DOHH2 (cell line): ENCODE measurements at regions not wholly inside any gene's neighbourhood (a gene's known extent, or its start where the extent isn't known, plus 50 kb on each side); places are given as distances from the start of the nearest gene placed in this dataset.

Experiments
- H3F3A ChIP-seq: fragments of 200-600 bp; sonication (generic), shearing (Covaris generic); 2 replicates; pipeline ENCODE4 v1.6.0; 2016; ENCODE audit warnings: antibody characterized with exemption, mild to moderate bottlenecking; ENCODE audit not compliant: control insufficient read depth, insufficient read depth
- H3K27ac ChIP-seq: fragments of 200-600 bp; sonication (generic); 2 replicates; pipeline ENCODE4 v1.5.1; 2014; ENCODE audit warnings: low read depth, mild to moderate bottlenecking, low read length, moderate library complexity
- H3K27me3 ChIP-seq: fragments of 200-600 bp; sonication (generic); 2 replicates; pipeline ENCODE4 v1.6.1; 2014; ENCODE audit warnings: mild to moderate bottlenecking, low read length, mixed read lengths; ENCODE audit not compliant: control insufficient read depth
- H3K36me3 ChIP-seq: fragments of 200-600 bp; sonication (generic); 2 replicates; pipeline ENCODE4 v1.6.1; 2014; ENCODE audit warnings: mild to moderate bottlenecking, low read length, moderate library complexity, mixed read lengths; ENCODE audit not compliant: control insufficient read depth
- H3K4me1 ChIP-seq: fragments of 200-600 bp; sonication (generic); 2 replicates; pipeline ENCODE4 v1.6.1; 2014; ENCODE audit warnings: mild to moderate bottlenecking, low read length, mixed read lengths; ENCODE audit not compliant: control insufficient read depth
- H3K4me2 ChIP-seq: fragments of 200-600 bp; sonication (generic); 2 replicates; pipeline ENCODE4 v1.6.0; 2014; ENCODE audit warnings: mild to moderate bottlenecking, low read length, moderate library complexity
- H3K4me3 ChIP-seq: fragments of 200-600 bp; sonication (generic); 2 replicates; pipeline ENCODE4 v1.5.1; 2014; ENCODE audit warnings: mild to moderate bottlenecking, low read length, mixed read lengths
- H3K79me2 ChIP-seq: fragments of 200-600 bp; sonication (generic); 2 replicates; pipeline ENCODE4 v1.6.1; 2014; ENCODE audit warnings: mild to moderate bottlenecking, low read length, mixed read lengths; ENCODE audit not compliant: control insufficient read depth
- H3K9me2 ChIP-seq: fragments of 200-600 bp; sonication (generic); replicated peaks from 2 replicates; pipeline ENCODE4 v1.6.1; 2014; ENCODE audit warnings: mild to moderate bottlenecking, low read length, mixed read lengths; ENCODE audit not compliant: control insufficient read depth
- H3K9me3 ChIP-seq: fragments of 200-600 bp; sonication (generic); 2 replicates; pipeline ENCODE4 v1.6.1; 2014; ENCODE audit warnings: antibody characterized with exemption, low read length, mixed read lengths; ENCODE audit not compliant: control insufficient read depth, insufficient read depth
- H4K20me1 ChIP-seq: fragments of 200-600 bp; sonication (generic); 2 replicates; pipeline ENCODE4 v1.6.0; 2014; ENCODE audit warnings: low read depth, mild to moderate bottlenecking, antibody characterized with exemption, low read length, moderate library complexity; ENCODE audit not compliant: control insufficient read depth, insufficient read depth
- EZH2phosphoT487 ChIP-seq: fragments of 200-600 bp; sonication (generic); IDR thresholded peaks from 2 replicates; pipeline ENCODE4 v1.6.1; 2017; ENCODE audit warnings: borderline replicate concordance, mild to moderate bottlenecking, antibody characterized with exemption, low read length, moderate library complexity, mixed read lengths
- TF ChIP-seq, protein P1 (sequence below): fragments of 200-600 bp; sonication (generic); IDR thresholded peaks from one replicate; pipeline ENCODE4 v1.5.1; 2014; ENCODE audit warnings: antibody characterized with exemption, mild to moderate bottlenecking, low read depth, low read length; ENCODE audit not compliant: poor library complexity, severe bottlenecking

GRCh38 chr7:20083781-20084180, 133.4 kb downstream of the MACC1 start:
- no peaks in the 10 kb centered on the region for H3F3A ChIP-seq
- H3K27ac ChIP-seq, result no peak overlapping the region
- H3K4me2 ChIP-seq, result no peak overlapping the region
- H3K36me3 ChIP-seq, result no peaks in the 10 kb centered on the region
- no peaks in the 10 kb centered on the region for H3K9me3 ChIP-seq
- H3K79me2 ChIP-seq, result no peaks in the 10 kb centered on the region
- H3K9me2 ChIP-seq, result no peaks in the 10 kb centered on the region
- H3K4me3 ChIP-seq, result no peak overlapping the region
- H3K27me3 ChIP-seq, result no peaks in the 10 kb centered on the region
- no peaks in the 10 kb centered on the region for H3K4me1 ChIP-seq
- no peaks in the 10 kb centered on the region for H4K20me1 ChIP-seq
- TF ChIP-seq, protein P1, sequence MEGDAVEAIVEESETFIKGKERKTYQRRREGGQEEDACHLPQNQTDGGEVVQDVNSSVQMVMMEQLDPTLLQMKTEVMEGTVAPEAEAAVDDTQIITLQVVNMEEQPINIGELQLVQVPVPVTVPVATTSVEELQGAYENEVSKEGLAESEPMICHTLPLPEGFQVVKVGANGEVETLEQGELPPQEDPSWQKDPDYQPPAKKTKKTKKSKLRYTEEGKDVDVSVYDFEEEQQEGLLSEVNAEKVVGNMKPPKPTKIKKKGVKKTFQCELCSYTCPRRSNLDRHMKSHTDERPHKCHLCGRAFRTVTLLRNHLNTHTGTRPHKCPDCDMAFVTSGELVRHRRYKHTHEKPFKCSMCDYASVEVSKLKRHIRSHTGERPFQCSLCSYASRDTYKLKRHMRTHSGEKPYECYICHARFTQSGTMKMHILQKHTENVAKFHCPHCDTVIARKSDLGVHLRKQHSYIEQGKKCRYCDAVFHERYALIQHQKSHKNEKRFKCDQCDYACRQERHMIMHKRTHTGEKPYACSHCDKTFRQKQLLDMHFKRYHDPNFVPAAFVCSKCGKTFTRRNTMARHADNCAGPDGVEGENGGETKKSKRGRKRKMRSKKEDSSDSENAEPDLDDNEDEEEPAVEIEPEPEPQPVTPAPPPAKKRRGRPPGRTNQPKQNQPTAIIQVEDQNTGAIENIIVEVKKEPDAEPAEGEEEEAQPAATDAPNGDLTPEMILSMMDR, result no peak
- TF ChIP-seq EZH2phosphoT487, result no peak

DNA sequence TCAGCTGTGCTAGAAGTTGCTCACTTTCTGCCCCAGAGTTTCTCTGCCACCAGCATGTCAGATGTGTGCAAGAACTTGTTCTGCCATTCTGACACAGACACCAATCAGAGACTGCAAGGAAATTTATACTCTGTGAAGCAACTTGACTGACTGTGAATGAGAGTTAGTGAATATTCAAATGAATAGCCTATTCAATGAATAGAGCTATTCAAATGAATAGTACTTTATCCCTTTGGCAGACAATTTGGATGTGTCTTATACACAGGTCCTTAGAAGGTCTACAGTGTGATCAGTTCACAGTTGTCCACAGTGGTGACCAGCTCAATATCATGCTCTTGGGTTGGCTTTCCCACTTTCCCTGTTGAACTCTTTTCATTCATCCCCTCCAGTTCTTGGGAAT, 138.1 kb downstream of the MACC1 start:
- no peaks in the 10 kb centered on the region for H3K4me1 ChIP-seq
- H3K36me3 ChIP-seq, result no peaks in the 10 kb centered on the region
- H3F3A ChIP-seq, result no peaks in the 10 kb centered on the region
- H3K27me3 ChIP-seq, result no peaks in the 10 kb centered on the region
- no peaks in the 10 kb centered on the region for H3K9me2 ChIP-seq
- no peak overlapping the region for H3K4me3 ChIP-seq
- no peaks in the 10 kb centered on the region for H4K20me1 ChIP-seq
- TF ChIP-seq EZH2phosphoT487, result no peak
- TF ChIP-seq, protein P1, result no peak
- H3K4me2 ChIP-seq, result no peak overlapping the region
- no peaks in the 10 kb centered on the region for H3K79me2 ChIP-seq
- no peak overlapping the region for H3K27ac ChIP-seq
- no peaks in the 10 kb centered on the region for H3K9me3 ChIP-seq

DNA sequence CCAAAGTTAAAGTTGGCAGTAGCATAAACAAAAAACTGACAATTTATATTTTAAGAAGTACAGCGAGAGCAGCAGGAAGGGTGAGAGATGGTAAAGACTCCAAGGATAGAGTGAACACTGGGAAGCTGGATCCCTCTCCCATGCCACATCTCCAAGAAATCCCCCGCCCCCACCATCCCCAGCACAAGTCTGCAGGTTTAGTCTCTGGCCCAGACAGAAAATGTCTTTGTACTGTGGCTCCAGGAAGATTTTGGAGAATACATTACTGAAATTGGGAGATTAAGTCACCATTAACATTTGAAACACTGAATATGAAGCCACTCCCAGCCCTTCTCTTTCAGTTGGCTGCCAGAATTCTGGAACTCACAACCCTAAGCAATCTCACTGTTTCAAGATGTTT, 140.3 kb downstream of the MACC1 start:
- Histone ChIP-seq H3K9me3 (no peaks in the 10 kb centered on the region), H3K9me2 (no peaks in the 10 kb centered on the region), H3K36me3 (no peaks in the 10 kb centered on the region), H3K79me2 (no peaks in the 10 kb centered on the region), H3K4me3 (no peak overlapping the region), H3K27me3 (no peaks in the 10 kb centered on the region), H3K4me2 (no peak overlapping the region), H3F3A (no peaks in the 10 kb centered on the region), H3K27ac (no peak overlapping the region), H3K4me1 (no peaks in the 10 kb centered on the region), H4K20me1 (no peaks in the 10 kb centered on the region)
- TF ChIP-seq EZH2phosphoT487, result no peak
- TF ChIP-seq, protein P1, result no peak
